ENCODE measurements at regions not wholly inside any gene's neighbourhood (a gene's known extent, or its start where the extent isn't known, plus 50 kb on each side); places are given as distances from the start of the nearest gene placed in this dataset.

DNA sequence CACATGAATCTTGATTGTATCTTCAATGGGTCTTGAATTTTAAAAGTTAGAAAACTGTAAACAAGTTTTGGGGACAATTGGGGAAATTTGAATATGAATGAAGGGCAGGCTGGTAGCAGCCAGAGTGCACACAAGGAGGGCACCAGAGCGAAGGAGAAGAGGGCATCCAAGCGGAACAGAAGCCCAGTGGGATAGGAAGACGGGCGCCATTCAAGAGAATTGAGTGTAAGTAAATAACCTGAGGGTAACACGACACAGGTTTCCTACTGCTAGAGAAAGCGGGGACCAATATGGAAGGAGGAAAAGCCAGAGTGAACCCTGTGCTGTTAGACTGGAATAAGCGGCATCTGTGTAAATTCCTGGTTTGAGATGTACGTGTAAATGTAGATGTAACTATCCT is 115.1 kb upstream of the CCL2 start:
- Histone ChIP-seq H3K9me3 (ENCODE audit: control insufficient read depth in 4 of 4, low read length in 3 of 4) (no peaks in the 10 kb centered on the region), H3K4me1 (ENCODE audit: control insufficient read depth in 4 of 4, insufficient read depth in 4 of 4, low read length in 3 of 4) (no peaks in the 10 kb centered on the region), H3K4me3 (ENCODE audit: low read depth in 1 of 3, low read length in 3 of 3) (no peak overlapping the region), H3K27me3 (ENCODE audit: control insufficient read depth in 4 of 4, insufficient read depth in 4 of 4, low read length in 3 of 4) (peaks cover 0 to 7% (median 0%) of the 10 kb centered on the region in 4 donors), H3K27ac (ENCODE audit: low read depth in 1 of 2, low read length in 2 of 2) (no peak overlapping the region), H3K9ac (ENCODE audit: low read depth in 1 of 2, low read length in 2 of 2) (no peak overlapping the region), H3K36me3 (ENCODE audit: control insufficient read depth in 4 of 4, insufficient read depth in 3 of 4, low read depth in 1 of 4, low read length in 3 of 4) (no peaks in the 10 kb centered on the region)
- WGBS: 82% methylated on average over 8 of the region's 8 CpGs
- TF ChIP-seq JUND (IDR thresholded peaks at IDR 0.05) (no peak), TAF1 (conservative IDR thresholded peaks at IDR 0.05) (no peak), GABPA (IDR thresholded peaks at IDR 0.05 in 1 of 2, conservative IDR thresholded peaks at IDR 0.05 in 1 of 2) (no peak), HNF4A (conservative IDR thresholded peaks at IDR 0.05) (no peak), HNF4G (IDR thresholded peaks at IDR 0.05) (no peak), FOXA1 (IDR thresholded peaks at IDR 0.05) (no peak), NR2F2 (IDR thresholded peaks at IDR 0.05) (no peak)
- TF ChIP-seq, protein P1, sequence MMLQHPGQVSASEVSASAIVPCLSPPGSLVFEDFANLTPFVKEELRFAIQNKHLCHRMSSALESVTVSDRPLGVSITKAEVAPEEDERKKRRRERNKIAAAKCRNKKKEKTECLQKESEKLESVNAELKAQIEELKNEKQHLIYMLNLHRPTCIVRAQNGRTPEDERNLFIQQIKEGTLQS (IDR thresholded peaks at IDR 0.05): no peak
- TF ChIP-seq, protein P2, sequence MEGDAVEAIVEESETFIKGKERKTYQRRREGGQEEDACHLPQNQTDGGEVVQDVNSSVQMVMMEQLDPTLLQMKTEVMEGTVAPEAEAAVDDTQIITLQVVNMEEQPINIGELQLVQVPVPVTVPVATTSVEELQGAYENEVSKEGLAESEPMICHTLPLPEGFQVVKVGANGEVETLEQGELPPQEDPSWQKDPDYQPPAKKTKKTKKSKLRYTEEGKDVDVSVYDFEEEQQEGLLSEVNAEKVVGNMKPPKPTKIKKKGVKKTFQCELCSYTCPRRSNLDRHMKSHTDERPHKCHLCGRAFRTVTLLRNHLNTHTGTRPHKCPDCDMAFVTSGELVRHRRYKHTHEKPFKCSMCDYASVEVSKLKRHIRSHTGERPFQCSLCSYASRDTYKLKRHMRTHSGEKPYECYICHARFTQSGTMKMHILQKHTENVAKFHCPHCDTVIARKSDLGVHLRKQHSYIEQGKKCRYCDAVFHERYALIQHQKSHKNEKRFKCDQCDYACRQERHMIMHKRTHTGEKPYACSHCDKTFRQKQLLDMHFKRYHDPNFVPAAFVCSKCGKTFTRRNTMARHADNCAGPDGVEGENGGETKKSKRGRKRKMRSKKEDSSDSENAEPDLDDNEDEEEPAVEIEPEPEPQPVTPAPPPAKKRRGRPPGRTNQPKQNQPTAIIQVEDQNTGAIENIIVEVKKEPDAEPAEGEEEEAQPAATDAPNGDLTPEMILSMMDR (IDR thresholded peaks at IDR 0.05; ENCODE audit: low read depth, low read length, missing input control): no peak
- no peak for DNase-seq (ENCODE audit: low spot score)

DNA sequence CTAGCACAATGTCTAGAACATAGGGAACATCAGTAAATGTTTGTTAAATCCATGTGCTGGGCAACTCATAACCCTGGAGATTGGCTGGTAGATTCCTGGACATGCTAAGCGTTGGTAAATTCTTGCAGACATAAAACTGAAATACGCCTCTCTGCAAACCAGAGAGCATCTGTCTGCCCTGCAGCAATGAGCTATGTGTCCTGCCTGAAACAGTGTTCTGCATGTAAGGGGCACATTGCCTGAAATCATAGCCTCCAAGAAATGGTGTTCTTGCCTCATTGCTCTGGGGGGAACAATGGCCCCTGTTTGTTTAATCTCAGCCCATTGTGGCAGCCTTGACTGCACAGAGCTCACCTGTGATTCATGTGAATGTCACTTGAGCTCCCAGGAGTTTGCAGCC is 113.5 kb upstream of the CCL2 start:
- Histone ChIP-seq H3K9me3 (ENCODE audit: control insufficient read depth in 4 of 4, low read length in 3 of 4) (no peaks in the 10 kb centered on the region), H3K4me3 (ENCODE audit: low read depth in 1 of 3, low read length in 3 of 3) (no peak overlapping the region), H3K27ac (ENCODE audit: low read depth in 1 of 2, low read length in 2 of 2) (no peak overlapping the region), H3K36me3 (ENCODE audit: control insufficient read depth in 4 of 4, insufficient read depth in 3 of 4, low read depth in 1 of 4, low read length in 3 of 4) (no peaks in the 10 kb centered on the region), H3K27me3 (ENCODE audit: control insufficient read depth in 4 of 4, insufficient read depth in 4 of 4, low read length in 3 of 4) (peaks cover 0 to 10% (median 0%) of the 10 kb centered on the region in 4 donors), H3K9ac (ENCODE audit: low read depth in 1 of 2, low read length in 2 of 2) (no peak overlapping the region), H3K4me1 (ENCODE audit: control insufficient read depth in 4 of 4, insufficient read depth in 4 of 4, low read length in 3 of 4) (no peaks in the 10 kb centered on the region)
- TF ChIP-seq, protein P3, sequence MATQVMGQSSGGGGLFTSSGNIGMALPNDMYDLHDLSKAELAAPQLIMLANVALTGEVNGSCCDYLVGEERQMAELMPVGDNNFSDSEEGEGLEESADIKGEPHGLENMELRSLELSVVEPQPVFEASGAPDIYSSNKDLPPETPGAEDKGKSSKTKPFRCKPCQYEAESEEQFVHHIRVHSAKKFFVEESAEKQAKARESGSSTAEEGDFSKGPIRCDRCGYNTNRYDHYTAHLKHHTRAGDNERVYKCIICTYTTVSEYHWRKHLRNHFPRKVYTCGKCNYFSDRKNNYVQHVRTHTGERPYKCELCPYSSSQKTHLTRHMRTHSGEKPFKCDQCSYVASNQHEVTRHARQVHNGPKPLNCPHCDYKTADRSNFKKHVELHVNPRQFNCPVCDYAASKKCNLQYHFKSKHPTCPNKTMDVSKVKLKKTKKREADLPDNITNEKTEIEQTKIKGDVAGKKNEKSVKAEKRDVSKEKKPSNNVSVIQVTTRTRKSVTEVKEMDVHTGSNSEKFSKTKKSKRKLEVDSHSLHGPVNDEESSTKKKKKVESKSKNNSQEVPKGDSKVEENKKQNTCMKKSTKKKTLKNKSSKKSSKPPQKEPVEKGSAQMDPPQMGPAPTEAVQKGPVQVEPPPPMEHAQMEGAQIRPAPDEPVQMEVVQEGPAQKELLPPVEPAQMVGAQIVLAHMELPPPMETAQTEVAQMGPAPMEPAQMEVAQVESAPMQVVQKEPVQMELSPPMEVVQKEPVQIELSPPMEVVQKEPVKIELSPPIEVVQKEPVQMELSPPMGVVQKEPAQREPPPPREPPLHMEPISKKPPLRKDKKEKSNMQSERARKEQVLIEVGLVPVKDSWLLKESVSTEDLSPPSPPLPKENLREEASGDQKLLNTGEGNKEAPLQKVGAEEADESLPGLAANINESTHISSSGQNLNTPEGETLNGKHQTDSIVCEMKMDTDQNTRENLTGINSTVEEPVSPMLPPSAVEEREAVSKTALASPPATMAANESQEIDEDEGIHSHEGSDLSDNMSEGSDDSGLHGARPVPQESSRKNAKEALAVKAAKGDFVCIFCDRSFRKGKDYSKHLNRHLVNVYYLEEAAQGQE (IDR thresholded peaks at IDR 0.05): no peak
- TF ChIP-seq YY1 (IDR thresholded peaks at IDR 0.05): no peak
- TF ChIP-seq, protein P1 (IDR thresholded peaks at IDR 0.05): no peak
- TF ChIP-seq, protein P4, sequence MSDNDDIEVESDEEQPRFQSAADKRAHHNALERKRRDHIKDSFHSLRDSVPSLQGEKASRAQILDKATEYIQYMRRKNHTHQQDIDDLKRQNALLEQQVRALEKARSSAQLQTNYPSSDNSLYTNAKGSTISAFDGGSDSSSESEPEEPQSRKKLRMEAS (IDR thresholded peaks at IDR 0.05): no peak
- TF ChIP-seq JUND (IDR thresholded peaks at IDR 0.05): no peak
- no peak for TF ChIP-seq NR2F2 (IDR thresholded peaks at IDR 0.05)
- no peak for TF ChIP-seq FOXA1 (IDR thresholded peaks at IDR 0.05)
- no peak for DNase-seq (ENCODE audit: low spot score)
- 90% methylated on average over 2 of the region's 2 CpGs for WGBS

All from liver (tissue), 8 donors.